Body of pancreas (tissue), 4 donors: ENCODE measurements at regions not wholly inside any gene's neighbourhood (a gene's known extent, or its start where the extent isn't known, plus 50 kb on each side); places are given as distances from the start of the nearest gene placed in this dataset.

Source experiments
- ATAC-seq: fragments of 150-250 bp; one replicate; pipeline ENCODE4 v1.9.1; 2016
- DNase-seq, 4 donors: peaks; one replicate each; pipeline ENCODE4 v3.0.0-alpha.2; 2019
- H3K27ac ChIP-seq, 4 donors: fragments of 200-600 bp; sonication (generic); 1 replicate in 3 of 4; 2 replicates in 1 of 4; pipeline versions ENCODE4 v1.5.1 to v1.6.1; 2016 to 2019; ENCODE audit warnings: mild to moderate bottlenecking in 1 of 4, mixed read lengths in 1 of 4, moderate library complexity in 1 of 4
- H3K27me3 ChIP-seq, 2 donors: fragments of 200-600 bp; sonication (generic); one replicate each; pipeline ENCODE4 v1.6.0; 2016; ENCODE audit warnings: mild to moderate bottlenecking in 1 of 2
- H3K36me3 ChIP-seq, 2 donors: fragments of 200-600 bp; sonication (generic); replicated peaks in 1 of 2; 2 replicates each; pipeline ENCODE4 v1.5.1; 2016; ENCODE audit warnings: low read depth in 2 of 2; ENCODE audit not compliant: insufficient read depth in 1 of 2
- H3K4me1 ChIP-seq: fragments of 200-600 bp; sonication (generic); one replicate; pipeline ENCODE4 v1.6.0; 2016
- H3K4me3 ChIP-seq, 2 donors: fragments of 200-600 bp; sonication (generic); 1 replicate in 1 of 2; 2 replicates in 1 of 2; pipeline ENCODE4 v1.5.1; 2016 to 2019
- H3K9me3 ChIP-seq, 3 donors: fragments of 200-600 bp; sonication (generic); 1 replicate in 2 of 3; 2 replicates in 1 of 3; pipeline ENCODE4 v1.5.1; 2016
- POLR2A ChIP-seq, 3 donors: fragments of 450-650 bp; IDR thresholded peaks; one replicate each; pipeline ENCODE4 v1.6.1; 2016; ENCODE audit warnings: antibody characterized with exemption in 3 of 3, mild to moderate bottlenecking in 2 of 3
- WGBS, 2 donors: methylation state at CpG; one replicate each; pipeline ENCODE4 v1.1.5; 2017; 5-methylcytosine and 5-hydroxymethylcytosine counted together
- intact Hi-C: fragments of 100-400 bp; cut with DNase I; formaldehyde crosslinking; loops from one replicate; pipeline ENCODE4 v1.15.1; 2023
- TF ChIP-seq, protein P1 (sequence below), 7 experiments: fragments of 450-650 bp in 4 of 7; fragments of 200-600 bp in 3 of 7; sonication (generic) in 3 of 7; IDR thresholded peaks; one replicate each; pipeline ENCODE4 v1.5.1; 2016 to 2019; ENCODE audit warnings: antibody characterized with exemption in 7 of 7

DNA sequence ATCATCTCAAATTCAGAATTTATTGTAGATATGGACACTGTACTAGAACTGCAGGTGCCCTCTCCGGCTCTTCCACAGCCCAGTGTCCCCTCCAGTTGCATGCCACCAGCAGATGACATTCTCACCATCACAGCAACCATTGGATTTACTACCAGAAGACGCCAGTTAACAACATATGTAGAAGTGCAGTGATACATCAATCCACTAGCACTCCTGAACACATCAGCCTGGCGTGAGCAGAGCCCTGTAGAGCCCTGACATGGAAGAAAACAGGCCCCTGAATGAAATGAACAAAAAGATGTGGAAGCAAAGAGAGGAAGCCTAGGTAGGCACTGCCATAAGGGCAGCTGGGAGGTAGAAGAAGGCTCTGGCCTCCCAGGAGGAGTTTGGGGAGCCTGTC is 73.1 kb upstream of the GALNT2 start:
- DNase-seq (no peak), ATAC-seq (no peak)
- WGBS, 2 donors = 89 to 92% methylated on average over 3 of the region's 3 CpGs
- intact Hi-C loops = no loop called here
- TF ChIP-seq POLR2A (IDR thresholded peaks at IDR 0.05) = no peak
- TF ChIP-seq, protein P1, sequence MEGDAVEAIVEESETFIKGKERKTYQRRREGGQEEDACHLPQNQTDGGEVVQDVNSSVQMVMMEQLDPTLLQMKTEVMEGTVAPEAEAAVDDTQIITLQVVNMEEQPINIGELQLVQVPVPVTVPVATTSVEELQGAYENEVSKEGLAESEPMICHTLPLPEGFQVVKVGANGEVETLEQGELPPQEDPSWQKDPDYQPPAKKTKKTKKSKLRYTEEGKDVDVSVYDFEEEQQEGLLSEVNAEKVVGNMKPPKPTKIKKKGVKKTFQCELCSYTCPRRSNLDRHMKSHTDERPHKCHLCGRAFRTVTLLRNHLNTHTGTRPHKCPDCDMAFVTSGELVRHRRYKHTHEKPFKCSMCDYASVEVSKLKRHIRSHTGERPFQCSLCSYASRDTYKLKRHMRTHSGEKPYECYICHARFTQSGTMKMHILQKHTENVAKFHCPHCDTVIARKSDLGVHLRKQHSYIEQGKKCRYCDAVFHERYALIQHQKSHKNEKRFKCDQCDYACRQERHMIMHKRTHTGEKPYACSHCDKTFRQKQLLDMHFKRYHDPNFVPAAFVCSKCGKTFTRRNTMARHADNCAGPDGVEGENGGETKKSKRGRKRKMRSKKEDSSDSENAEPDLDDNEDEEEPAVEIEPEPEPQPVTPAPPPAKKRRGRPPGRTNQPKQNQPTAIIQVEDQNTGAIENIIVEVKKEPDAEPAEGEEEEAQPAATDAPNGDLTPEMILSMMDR (IDR thresholded peaks at IDR 0.05) = no peak
- Histone ChIP-seq H3K36me3 (no peaks in the 10 kb centered on the region), H3K9me3 (no peaks in the 10 kb centered on the region), H3K27me3 (no peaks in the 10 kb centered on the region), H3K4me3 (no peak overlapping the region), H3K27ac (no peak overlapping the region), H3K4me1 (peaks cover 35% of the 10 kb centered on the region)

DNA sequence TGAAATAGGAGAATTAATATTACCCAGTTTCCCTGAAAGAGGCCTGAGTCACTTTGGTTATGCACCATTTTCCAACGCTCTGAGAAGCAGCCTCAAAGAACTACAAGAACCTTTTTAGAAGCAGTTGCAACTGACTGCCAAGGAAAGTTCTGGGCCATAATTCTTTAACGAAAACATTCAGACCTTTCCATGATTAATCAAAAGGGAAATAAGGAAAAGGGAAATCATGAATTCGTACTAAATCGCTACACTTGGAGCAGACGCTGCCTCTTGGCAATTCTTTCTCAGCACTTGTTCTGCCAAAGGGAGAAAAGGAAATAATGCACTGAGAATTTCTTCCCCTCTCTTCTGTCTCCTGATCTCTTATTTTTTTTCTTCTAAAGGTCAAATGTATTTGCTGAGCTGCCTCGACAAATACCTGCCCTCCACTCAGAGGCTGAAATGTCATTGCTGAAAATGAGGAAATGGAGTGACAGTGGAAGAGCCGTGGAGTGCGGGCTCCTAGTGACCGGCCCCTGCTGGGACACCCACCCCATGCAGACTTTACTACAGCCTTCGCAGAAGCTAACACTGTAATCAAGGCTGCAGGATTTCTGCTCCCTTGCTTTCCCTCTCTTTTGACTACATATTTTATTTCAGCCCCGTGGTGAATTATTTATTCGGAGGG is 67.9 kb upstream of the GALNT2 start:
- ATAC-seq = no peak
- WGBS, 2 donors = 60 to 70% methylated on average over 12 of the region's 12 CpGs
- no peak overlapping the region for H3K27ac ChIP-seq

DNA sequence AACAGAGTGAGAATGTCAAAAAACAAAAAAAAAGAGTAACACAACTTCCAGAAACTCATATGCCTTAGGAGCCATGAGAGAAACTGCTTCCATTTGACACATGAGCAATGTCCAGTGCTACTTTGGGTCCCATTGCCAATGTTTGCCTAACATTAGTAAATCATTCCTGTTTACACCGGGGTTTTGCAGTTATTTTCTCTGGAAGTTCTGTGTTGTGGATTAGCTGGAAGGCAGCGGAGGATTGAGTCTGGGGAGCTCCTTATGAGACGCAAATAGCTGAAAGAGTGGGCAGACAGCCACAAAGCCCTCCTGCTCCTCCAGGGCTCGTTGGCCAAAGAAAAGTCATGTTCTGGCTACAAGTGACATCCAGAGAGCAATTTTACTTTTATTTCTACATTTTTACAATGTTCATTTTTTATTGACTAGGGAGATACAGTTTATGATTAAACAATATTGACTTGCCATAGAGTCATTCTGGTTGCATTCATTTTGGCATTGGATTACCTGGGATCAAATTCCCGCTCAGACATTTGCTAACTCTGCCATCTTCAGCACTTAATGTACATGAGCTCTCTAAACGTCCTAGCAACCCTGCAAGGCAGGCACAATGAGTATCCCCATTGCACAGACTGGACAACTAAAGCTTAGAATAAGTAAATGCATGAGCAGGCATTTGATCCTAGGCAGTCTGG is 66.4 kb upstream of the GALNT2 start:
- DNase-seq (no peak), ATAC-seq (no peak)
- peaks cover 26% of the 10 kb centered on the region for H3K4me1 ChIP-seq
- WGBS, 2 donors = 54 to 55% methylated on average over 6 of the region's 6 CpGs
- no peak overlapping the region for H3K27ac ChIP-seq
- no peaks in the 10 kb centered on the region for H3K27me3 ChIP-seq
- intact Hi-C loops = no loop called here
- no peaks in the 10 kb centered on the region for H3K9me3 ChIP-seq
- H3K4me3 ChIP-seq = no peak overlapping the region
- TF ChIP-seq POLR2A (IDR thresholded peaks at IDR 0.05) = no peak
- TF ChIP-seq, protein P1 (IDR thresholded peaks at IDR 0.05) = no peak
- no peaks in the 10 kb centered on the region for H3K36me3 ChIP-seq

More for the DNA sequence above, 67.9 kb upstream of the GALNT2 start:
- H3K27me3 ChIP-seq = no peaks in the 10 kb centered on the region
- DNase-seq = no peak
- TF ChIP-seq, protein P1 (IDR thresholded peaks at IDR 0.05) = no peak
- no peak for TF ChIP-seq POLR2A (IDR thresholded peaks at IDR 0.05)
- no peaks in the 10 kb centered on the region for H3K36me3 ChIP-seq
- H3K4me3 ChIP-seq = no peak overlapping the region
- H3K9me3 ChIP-seq = no peaks in the 10 kb centered on the region
- intact Hi-C loops = no loop called here
- H3K4me1 ChIP-seq = peaks cover 28% of the 10 kb centered on the region

DNA sequence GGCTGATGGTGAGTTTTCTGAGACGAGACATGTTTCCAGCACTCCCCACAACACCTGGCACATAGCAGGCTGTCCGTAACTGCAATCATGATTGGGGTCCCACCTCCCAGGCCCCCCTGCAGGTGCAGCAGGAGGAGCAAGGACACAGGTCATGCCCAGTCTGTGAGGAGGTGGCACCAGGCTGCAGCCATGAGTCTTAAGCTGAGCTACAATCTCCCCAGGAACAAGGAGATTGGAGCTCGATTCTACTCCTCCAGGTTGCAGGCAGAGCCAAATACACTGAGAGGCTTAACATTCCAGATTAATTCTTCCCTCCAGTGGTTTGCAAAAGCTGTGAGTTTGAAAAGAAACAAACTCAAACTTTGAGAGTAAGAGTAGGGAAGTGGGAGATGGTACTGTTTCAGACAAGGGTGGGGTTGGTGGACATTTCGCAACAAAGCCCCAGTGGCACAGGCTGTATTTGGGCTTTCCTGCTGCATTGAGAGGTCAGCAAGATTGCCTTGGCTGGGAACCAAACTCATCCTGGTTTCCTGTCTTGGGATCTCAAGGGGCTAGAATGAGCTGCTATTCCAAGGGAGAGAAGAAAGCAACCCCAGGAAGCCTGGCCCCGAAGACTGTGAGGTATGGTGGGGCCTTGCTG is 64.8 kb upstream of the GALNT2 start:
- WGBS, 2 donors = 68 to 95% methylated on average over 3 to 5 of the region's 5 CpGs
- intact Hi-C loops = no loop called here
- TF ChIP-seq POLR2A (IDR thresholded peaks at IDR 0.05) = no peak
- TF ChIP-seq, protein P1 (IDR thresholded peaks at IDR 0.05) = no peak
- H3K4me1 ChIP-seq = peaks cover 12% of the 10 kb centered on the region
- H3K4me3 ChIP-seq = no peak overlapping the region
- H3K27ac ChIP-seq = no peak overlapping the region
- H3K27me3 ChIP-seq = no peaks in the 10 kb centered on the region
- ATAC-seq (no peak), DNase-seq (peak in 2 of 4 donors; percentile 32 to 53)
- no peaks in the 10 kb centered on the region for H3K36me3 ChIP-seq
- no peaks in the 10 kb centered on the region for H3K9me3 ChIP-seq
